ENCODE measurements at regions not wholly inside any gene's neighbourhood (a gene's known extent, or its start where the extent isn't known, plus 50 kb on each side); places are given as distances from the start of the nearest gene placed in this dataset.

GRCh38 chr4:104093247-104093646 lies 373.5 kb upstream of the TACR3 start:
- Histone ChIP-seq H4K20me1 (ENCODE audit: insufficient read depth, low read length) (no peaks in the 10 kb centered on the region), H3F3A (ENCODE audit: insufficient read depth, low read length) (no peaks in the 10 kb centered on the region), H3K27ac (ENCODE audit: low read depth, low read length, poor library complexity, severe bottlenecking) (no peak overlapping the region), H3K9me2 (ENCODE audit: low read depth, low read length) (no peaks in the 10 kb centered on the region), H3K79me2 (ENCODE audit: insufficient read depth, low read length) (no peaks in the 10 kb centered on the region), H3K9ac (ENCODE audit: low read length) (no peak overlapping the region), H3K27me3 (ENCODE audit: insufficient read depth, low read length) (no peaks in the 10 kb centered on the region), H3K4me3 (ENCODE audit: low read depth, low read length, poor library complexity, severe bottlenecking) (no peak overlapping the region), H3K9me3 (ENCODE audit: low read length) (no peaks in the 10 kb centered on the region), H3K4me2 (ENCODE audit: low read length) (no peak overlapping the region), H3K4me1 (ENCODE audit: insufficient read depth, low read length, severe bottlenecking) (no peaks in the 10 kb centered on the region), H2AFZ (ENCODE audit: low read length) (no peak overlapping the region), H3K36me3 (ENCODE audit: insufficient read depth, low read length) (no peaks in the 10 kb centered on the region)
- TF ChIP-seq EZH2 (IDR thresholded peaks at IDR 0.05; ENCODE audit: borderline replicate concordance, low read length) (no peak), CTCF (IDR thresholded peaks at IDR 0.05; ENCODE audit: low read length) (no peak)

GRCh38 chr4:104073229-104073628 lies 353.4 kb upstream of the TACR3 start:
- H3K4me1 ChIP-seq (ENCODE audit: insufficient read depth, low read length, severe bottlenecking): no peaks in the 10 kb centered on the region
- no peak overlapping the region for H3K27ac ChIP-seq (ENCODE audit: low read depth, low read length, poor library complexity, severe bottlenecking)
- H3K9me3 ChIP-seq (ENCODE audit: low read length): no peaks in the 10 kb centered on the region
- TF ChIP-seq CTCF (IDR thresholded peaks at IDR 0.05; ENCODE audit: low read length): no peak
- no peak for TF ChIP-seq EZH2 (IDR thresholded peaks at IDR 0.05; ENCODE audit: borderline replicate concordance, low read length)
- no peaks in the 10 kb centered on the region for H3K36me3 ChIP-seq (ENCODE audit: insufficient read depth, low read length)
- H3K27me3 ChIP-seq (ENCODE audit: insufficient read depth, low read length): no peaks in the 10 kb centered on the region
- H3F3A ChIP-seq (ENCODE audit: insufficient read depth, low read length): no peaks in the 10 kb centered on the region
- H3K4me2 ChIP-seq (ENCODE audit: low read length): no peak overlapping the region
- H3K79me2 ChIP-seq (ENCODE audit: insufficient read depth, low read length): no peaks in the 10 kb centered on the region
- no peak overlapping the region for H2AFZ ChIP-seq (ENCODE audit: low read length)
- no peak overlapping the region for H3K9ac ChIP-seq (ENCODE audit: low read length)
- H3K9me2 ChIP-seq (ENCODE audit: low read depth, low read length): no peaks in the 10 kb centered on the region
- H4K20me1 ChIP-seq (ENCODE audit: insufficient read depth, low read length): no peaks in the 10 kb centered on the region
- no peak overlapping the region for H3K4me3 ChIP-seq (ENCODE audit: low read depth, low read length, poor library complexity, severe bottlenecking)

GRCh38 chr4:104066533-104066932 lies 346.7 kb upstream of the TACR3 start:
- H3K9me2 ChIP-seq (ENCODE audit: low read depth, low read length): no peaks in the 10 kb centered on the region
- H3K9ac ChIP-seq (ENCODE audit: low read length): no peak overlapping the region
- H3K4me1 ChIP-seq (ENCODE audit: insufficient read depth, low read length, severe bottlenecking): peaks cover 8% of the 10 kb centered on the region
- H3K27me3 ChIP-seq (ENCODE audit: insufficient read depth, low read length): no peaks in the 10 kb centered on the region
- H3K4me3 ChIP-seq (ENCODE audit: low read depth, low read length, poor library complexity, severe bottlenecking): no peak overlapping the region
- no peak overlapping the region for H3K4me2 ChIP-seq (ENCODE audit: low read length)
- no peak for TF ChIP-seq CTCF (IDR thresholded peaks at IDR 0.05; ENCODE audit: low read length)
- no peaks in the 10 kb centered on the region for H4K20me1 ChIP-seq (ENCODE audit: insufficient read depth, low read length)
- no peaks in the 10 kb centered on the region for H3K79me2 ChIP-seq (ENCODE audit: insufficient read depth, low read length)
- H3K36me3 ChIP-seq (ENCODE audit: insufficient read depth, low read length): no peaks in the 10 kb centered on the region
- no peaks in the 10 kb centered on the region for H3F3A ChIP-seq (ENCODE audit: insufficient read depth, low read length)
- H3K9me3 ChIP-seq (ENCODE audit: low read length): no peaks in the 10 kb centered on the region
- H3K27ac ChIP-seq (ENCODE audit: low read depth, low read length, poor library complexity, severe bottlenecking): no peak overlapping the region
- no peak overlapping the region for H2AFZ ChIP-seq (ENCODE audit: low read length)

Data from OCI-LY1 (cell line).